Stimulated activated naive CD8-positive, alpha-beta T cell treated with anti-CD3 and anti-CD28 coated beads, Interleukin-15, amount 100 ng/mL, for 72 hours (primary cell): ENCODE measurements at regions not wholly inside any gene's neighbourhood (a gene's known extent, or its start where the extent isn't known, plus 50 kb on each side); places are given as distances from the start of the nearest gene placed in this dataset.
"Not testable (repeated sequence)": the region's sequence is repeated elsewhere in the genome, so short reads cannot be mapped to it uniquely, and the experiment has no call there.

Experiments used
- ATAC-seq: fragments of 150-1000 bp; cut with Tn5 transposase; 2 replicates; pipeline ENCODE4 v1.10.0; 2021; ENCODE audit warnings: mild to moderate bottlenecking, moderate library complexity
- DNase-seq, 2 donors: peaks; one replicate each; pipeline ENCODE4 v3.0.0; 2021 to 2022
- H3K27ac Mint-ChIP-seq, 2 donors: one replicate each; pipeline ENCODE4 v1.8.0; 2022; ENCODE audit warnings: mild to moderate bottlenecking in 2 of 2, mixed read lengths in 2 of 2, moderate library complexity in 2 of 2
- H3K27me3 Mint-ChIP-seq: one replicate; pipeline ENCODE4 v1.8.0; 2022; ENCODE audit warnings: mixed read lengths
- H3K4me1 Mint-ChIP-seq: one replicate; pipeline ENCODE4 v1.8.0; 2022; ENCODE audit warnings: mild to moderate bottlenecking, mixed read lengths
- H3K4me3 Mint-ChIP-seq, 2 donors: one replicate each; pipeline ENCODE4 v1.8.0; 2022; ENCODE audit warnings: mild to moderate bottlenecking in 2 of 2, mixed read lengths in 2 of 2, moderate library complexity in 1 of 2
- H3K9me3 Mint-ChIP-seq, 2 donors: one replicate each; pipeline ENCODE4 v1.8.0; 2022; ENCODE audit warnings: mixed read lengths in 2 of 2

DNA sequence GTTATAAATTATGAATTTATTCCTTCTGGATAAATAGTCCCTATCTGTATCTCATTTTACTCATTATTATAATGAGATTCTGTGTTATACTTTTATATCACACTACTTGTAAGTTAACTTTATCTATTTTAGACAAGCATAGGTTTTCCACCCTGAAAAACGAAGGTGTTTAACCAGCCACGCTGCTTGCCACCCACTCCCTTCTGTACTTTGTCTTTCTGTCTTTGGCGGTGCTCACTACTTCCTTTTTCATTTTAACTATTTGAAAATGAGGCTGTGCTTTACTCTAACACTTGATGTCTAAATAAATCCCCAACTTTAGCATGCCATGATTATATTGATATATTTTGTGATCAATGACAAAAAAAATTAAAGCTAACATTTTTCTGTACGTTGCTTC is 952.9 kb downstream of the DNAJB9 start:
- Mint-ChIP-seq H3K27me3 (no peaks in the 10 kb centered on the region), H3K4me1 (no peaks in the 10 kb centered on the region), H3K9me3 (no peaks in the 10 kb centered on the region), H3K27ac (peak overlapping the region in 1 of 2 donors; percentile 46), H3K4me3 (no peak overlapping the region)
- ATAC-seq: no peak
- DNase-seq: no peak

DNA sequence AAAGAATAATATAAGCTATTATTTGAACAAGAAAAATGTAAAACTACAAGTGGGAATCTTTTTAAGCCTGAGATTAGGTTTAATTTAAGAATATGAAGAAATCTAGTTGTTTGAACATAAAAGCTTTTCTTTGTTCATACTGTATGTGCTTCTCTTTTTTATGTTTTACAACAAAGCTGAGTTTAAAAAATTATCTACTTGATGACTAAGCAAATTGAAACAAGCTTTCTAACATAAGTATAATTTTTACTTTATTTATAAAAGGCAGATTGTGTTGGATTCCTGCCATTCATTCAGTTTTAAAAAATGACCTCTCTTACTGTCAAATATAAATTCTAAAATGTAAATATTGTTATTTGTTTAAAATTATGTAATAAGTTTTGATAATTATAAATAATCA is 958.2 kb downstream of the DNAJB9 start:
- DNase-seq: no peak
- Mint-ChIP-seq H3K4me1 (no peaks in the 10 kb centered on the region), H3K27ac (no peak overlapping the region), H3K27me3 (no peaks in the 10 kb centered on the region), H3K4me3 (no peak overlapping the region), H3K9me3 (no peaks in the 10 kb centered on the region)
- no peak for ATAC-seq

DNA sequence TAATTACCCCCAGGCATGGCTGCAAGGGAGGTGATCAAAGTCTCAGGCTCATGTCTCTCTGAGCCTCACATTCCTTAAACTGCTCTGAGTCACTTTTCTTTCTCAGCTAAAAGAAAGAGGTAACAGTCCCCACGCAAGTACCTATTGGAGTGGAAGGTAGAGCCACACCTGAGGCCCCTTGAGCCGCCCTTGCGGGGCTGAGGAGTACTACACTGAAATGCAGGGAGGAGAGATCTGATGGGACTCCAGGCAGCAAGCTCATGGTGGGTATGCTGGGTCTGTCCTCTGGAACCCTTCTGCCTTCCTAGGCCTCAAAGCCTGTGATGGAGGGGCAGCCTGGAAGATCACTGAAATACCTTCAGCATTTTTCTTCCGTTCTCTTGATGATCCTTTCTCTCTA is 960.0 kb downstream of the DNAJB9 start:
- no peak overlapping the region for H3K27ac Mint-ChIP-seq
- H3K4me1 Mint-ChIP-seq: no peaks in the 10 kb centered on the region
- no peak overlapping the region for H3K4me3 Mint-ChIP-seq
- no peaks in the 10 kb centered on the region for H3K27me3 Mint-ChIP-seq
- ATAC-seq (no peak), DNase-seq (no peak)
- H3K9me3 Mint-ChIP-seq: no peaks in the 10 kb centered on the region

DNA sequence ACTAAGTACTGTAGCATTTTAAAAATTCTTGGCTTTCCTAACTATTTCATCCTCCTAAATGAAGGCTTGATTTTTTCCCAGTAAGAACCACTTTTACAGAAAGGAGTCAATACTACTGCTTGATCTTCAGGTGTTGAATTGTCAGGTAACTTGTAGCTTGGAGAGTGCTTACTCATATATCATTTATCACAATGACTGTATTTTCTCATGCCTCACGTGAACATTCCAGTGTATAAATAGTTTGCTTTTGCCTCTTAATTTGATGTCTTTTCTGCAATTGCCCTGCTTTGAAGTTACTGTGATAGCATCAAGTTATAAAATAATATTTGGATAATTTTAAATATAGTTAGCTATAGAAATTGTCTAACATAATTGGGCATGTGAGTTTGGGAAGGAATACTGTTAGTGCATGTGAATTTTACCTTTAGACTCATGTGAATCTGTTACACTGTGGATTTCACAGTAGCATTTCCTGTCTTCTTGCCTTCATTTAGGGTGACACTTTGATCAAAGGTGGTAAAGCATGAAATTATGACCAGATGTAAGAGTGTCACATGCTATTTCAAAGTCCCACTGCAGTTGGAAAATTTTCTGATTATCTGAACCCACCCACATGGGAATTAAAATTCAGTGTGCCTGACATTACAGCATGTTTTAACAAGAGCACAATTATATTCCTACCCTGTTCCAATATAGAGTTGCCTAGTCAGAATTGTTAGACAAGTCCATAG is 962.8 kb downstream of the DNAJB9 start:
- H3K9me3 Mint-ChIP-seq: no peaks in the 10 kb centered on the region
- H3K27me3 Mint-ChIP-seq: no peaks in the 10 kb centered on the region
- no peak overlapping the region for H3K4me3 Mint-ChIP-seq
- ATAC-seq: no peak
- H3K4me1 Mint-ChIP-seq: no peaks in the 10 kb centered on the region
- H3K27ac Mint-ChIP-seq: no peak overlapping the region
- DNase-seq: no peak

DNA sequence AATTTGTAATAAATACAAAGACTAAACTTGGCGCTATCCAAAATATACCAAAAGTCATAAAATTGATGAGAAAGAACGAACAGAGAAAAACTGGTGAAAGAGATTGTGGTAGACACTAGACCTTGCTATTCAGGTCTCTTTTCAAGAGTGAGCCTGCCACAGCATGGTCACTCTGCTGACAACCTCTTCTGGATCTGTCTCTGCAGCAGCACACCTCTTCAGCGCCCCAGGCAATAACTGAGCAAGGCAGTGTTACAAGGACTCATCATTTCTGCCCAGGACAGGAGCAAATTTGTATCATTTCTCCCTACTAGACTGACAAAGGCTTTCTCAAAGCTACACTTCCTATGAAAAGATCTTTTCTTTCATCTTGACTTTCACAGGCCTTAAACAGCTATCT is 976.0 kb downstream of the DNAJB9 start:
- Mint-ChIP-seq H3K9me3 (peaks cover 0 to 2% of the 10 kb centered on the region in 2 donors), H3K4me1 (no peaks in the 10 kb centered on the region), H3K27ac (no peak overlapping the region), H3K4me3 (no peak overlapping the region), H3K27me3 (no peaks in the 10 kb centered on the region)
- DNase-seq (no peak), ATAC-seq (no peak)

DNA sequence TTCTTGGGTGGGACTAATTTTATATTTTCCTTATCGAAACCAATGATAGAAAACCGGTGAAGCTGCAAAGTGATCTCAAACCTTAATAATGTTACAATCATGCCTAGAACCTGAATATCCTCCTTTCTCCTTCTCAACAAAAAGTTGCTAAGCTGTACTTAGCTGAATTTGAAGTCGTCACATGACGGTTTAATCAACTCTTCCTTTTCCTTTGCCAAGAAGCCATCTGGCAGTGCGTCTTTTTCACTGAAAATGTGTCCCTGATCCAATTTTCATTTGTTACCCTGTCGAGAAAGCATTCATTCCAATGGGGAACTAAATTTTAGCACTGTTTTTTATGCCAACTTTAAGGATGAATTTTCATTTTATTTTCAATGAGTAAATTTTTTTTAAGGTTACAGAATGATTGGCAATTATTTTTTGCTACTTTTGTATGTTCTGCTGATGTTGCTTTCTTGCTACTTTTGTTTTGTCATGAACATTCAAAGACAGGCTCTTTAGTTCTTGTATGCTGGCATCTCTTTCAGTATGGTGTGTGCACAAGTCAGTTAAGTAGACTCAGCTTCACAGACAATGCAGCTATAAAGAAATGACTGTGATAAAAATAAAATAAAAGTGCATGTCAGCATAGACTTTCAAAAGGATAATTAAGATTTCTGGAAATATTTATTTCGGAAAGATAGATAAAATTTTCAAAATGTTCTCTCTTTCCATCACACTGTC is 980.0 kb downstream of the DNAJB9 start:
- no peaks in the 10 kb centered on the region for H3K27me3 Mint-ChIP-seq
- peaks cover 22 to 29% of the 10 kb centered on the region in 2 donors for H3K9me3 Mint-ChIP-seq
- no peak for DNase-seq
- no peak overlapping the region for H3K27ac Mint-ChIP-seq
- no peak overlapping the region for H3K4me3 Mint-ChIP-seq
- H3K4me1 Mint-ChIP-seq: no peaks in the 10 kb centered on the region
- no peak for ATAC-seq

DNA sequence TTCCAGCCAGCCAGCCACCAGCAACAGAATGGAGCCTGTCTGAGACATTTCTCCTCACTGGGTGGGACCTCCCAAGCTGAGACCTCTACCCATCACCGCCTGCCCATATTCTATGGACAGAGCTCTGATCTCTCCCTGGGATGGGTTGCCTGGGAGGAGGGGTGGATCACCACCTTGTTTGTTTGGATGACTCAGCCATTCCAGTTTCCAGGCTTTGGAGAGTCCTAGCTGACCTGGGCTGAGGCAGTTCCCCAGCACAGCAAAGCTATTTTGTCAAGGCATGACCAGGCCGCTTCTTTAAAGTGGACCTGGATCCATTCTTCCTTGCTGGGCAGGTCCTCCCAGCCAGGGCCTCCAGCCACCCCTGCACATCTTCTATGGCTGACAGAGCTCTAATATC is 982.3 kb downstream of the DNAJB9 start:
- no peak overlapping the region for H3K4me3 Mint-ChIP-seq
- ATAC-seq: no peak
- H3K4me1 Mint-ChIP-seq: no peaks in the 10 kb centered on the region
- H3K9me3 Mint-ChIP-seq: peaks cover 33 to 37% of the 10 kb centered on the region in 2 donors
- no peak for DNase-seq
- H3K27ac Mint-ChIP-seq: no peak overlapping the region
- H3K27me3 Mint-ChIP-seq: no peaks in the 10 kb centered on the region

DNA sequence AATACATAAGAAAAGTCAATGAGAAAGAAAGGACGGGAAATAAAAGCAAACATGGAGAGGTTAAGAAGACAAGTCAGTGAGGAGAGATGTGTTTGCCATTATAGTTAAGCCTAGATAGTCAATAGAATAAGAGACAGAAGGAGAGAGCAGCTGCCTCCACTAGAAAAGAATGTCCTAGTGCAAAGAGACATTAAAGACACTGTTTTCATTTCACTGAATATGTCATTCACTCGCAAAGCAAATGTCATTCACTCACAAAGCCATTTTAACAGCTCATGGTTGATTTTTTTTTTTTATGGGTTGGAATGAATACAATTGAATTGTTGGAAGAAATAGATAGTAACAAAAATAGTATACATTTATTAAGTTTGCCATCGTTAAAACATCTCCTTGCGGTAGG is 1007.6 kb downstream of the DNAJB9 start:
- ATAC-seq (no peak), DNase-seq (no peak)
- Mint-ChIP-seq H3K27me3 (no peaks in the 10 kb centered on the region), H3K4me1 (no peaks in the 10 kb centered on the region), H3K9me3 (no peaks in the 10 kb centered on the region), H3K4me3 (no peak overlapping the region), H3K27ac (no peak overlapping the region)

DNA sequence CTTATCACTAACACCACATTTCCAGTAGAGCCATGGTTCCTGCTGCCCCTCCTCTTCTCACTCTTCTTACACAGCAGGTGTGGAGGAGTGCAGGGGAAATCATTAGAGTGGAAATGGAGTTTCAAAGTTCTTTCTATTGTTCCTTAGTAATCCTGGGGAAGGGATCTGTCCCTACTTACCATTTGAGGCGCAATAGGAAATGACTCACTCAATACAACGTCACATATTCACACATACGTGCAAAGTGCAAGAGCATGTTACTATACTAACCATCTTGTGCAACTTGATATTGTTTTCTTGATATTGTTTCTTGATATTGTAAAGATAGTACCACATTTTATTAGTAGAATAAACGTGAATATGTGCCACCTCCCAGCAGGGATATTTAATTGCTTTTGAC is 1010.2 kb downstream of the DNAJB9 start:
- Mint-ChIP-seq H3K4me1 (no peaks in the 10 kb centered on the region), H3K9me3 (peaks cover 0 to 12% of the 10 kb centered on the region in 2 donors), H3K27me3 (no peaks in the 10 kb centered on the region), H3K4me3 (no peak overlapping the region), H3K27ac (no peak overlapping the region)
- ATAC-seq: no peak
- no peak for DNase-seq

DNA sequence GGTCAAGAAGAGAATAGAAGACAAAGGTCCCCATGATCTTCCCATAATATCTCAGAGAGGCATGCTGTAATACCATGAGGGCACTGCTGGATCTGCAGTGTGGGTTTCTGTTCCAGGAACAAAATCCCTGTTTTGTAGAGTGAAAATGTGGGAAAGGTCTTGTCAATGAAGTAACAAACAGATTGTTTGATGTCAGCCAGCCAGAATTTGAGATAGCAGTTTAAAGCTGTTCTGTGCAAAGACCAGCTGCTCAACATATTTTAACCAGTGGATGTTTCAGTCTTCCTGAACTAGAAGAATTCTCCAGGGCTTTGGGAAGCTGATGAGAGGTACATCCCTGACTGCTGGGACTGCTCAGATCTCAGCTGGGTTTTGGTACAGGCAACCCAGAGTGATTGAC is 1012.5 kb downstream of the DNAJB9 start:
- no peak for ATAC-seq
- DNase-seq: no peak
- H3K4me1 Mint-ChIP-seq: no peaks in the 10 kb centered on the region
- H3K4me3 Mint-ChIP-seq: no peak overlapping the region
- H3K27ac Mint-ChIP-seq: no peak overlapping the region
- no peaks in the 10 kb centered on the region for H3K27me3 Mint-ChIP-seq
- H3K9me3 Mint-ChIP-seq: peaks cover 0 to 17% of the 10 kb centered on the region in 2 donors

DNA sequence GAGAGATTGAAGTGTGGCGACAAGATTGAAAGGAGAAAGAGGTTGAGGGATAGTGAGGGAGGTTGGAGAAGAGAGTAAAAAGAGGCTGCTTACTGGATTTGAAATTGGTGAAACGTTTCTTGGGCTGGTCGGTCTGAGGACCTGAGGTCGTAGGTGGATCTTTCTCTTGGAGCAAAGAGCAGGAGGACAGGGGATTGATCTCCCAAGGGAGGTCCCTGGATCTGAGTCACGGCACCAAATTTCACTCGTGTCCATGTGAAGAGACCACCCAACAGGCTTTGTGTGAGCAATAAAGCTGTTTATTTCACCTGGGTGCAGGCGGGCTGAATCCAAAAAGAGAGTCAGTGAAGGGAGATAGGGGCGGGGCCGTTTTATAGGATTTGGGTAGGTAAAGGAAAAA is 1027.3 kb downstream of the DNAJB9 start:
- not testable (repeated sequence) for H3K27me3 Mint-ChIP-seq, H3K4me1 Mint-ChIP-seq, H3K4me3 Mint-ChIP-seq, DNase-seq, ATAC-seq, H3K27ac Mint-ChIP-seq, H3K9me3 Mint-ChIP-seq

DNA sequence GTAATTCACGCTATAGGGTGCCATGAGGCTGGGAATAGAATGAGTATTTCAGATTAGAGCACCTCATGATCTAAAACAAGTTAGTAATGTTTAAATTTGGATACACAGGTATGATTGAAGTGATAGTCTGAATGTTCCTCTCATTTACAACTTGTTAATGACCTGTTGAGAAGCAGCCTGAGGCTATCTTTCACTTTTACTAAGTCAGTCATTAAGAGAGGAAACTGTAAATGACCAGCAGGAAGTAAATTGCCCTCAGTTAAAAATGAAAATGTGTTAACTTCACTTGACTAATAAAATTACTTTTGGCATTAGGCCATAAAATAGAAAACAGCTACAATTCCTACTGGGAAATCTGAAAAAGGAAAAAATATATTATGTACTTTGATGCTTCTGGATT is 1042.0 kb downstream of the DNAJB9 start:
- DNase-seq (no peak), ATAC-seq (no peak)
- no peaks in the 10 kb centered on the region for H3K9me3 Mint-ChIP-seq
- H3K4me3 Mint-ChIP-seq: no peak overlapping the region
- H3K27ac Mint-ChIP-seq: no peak overlapping the region
- H3K4me1 Mint-ChIP-seq: no peaks in the 10 kb centered on the region
- no peaks in the 10 kb centered on the region for H3K27me3 Mint-ChIP-seq

DNA sequence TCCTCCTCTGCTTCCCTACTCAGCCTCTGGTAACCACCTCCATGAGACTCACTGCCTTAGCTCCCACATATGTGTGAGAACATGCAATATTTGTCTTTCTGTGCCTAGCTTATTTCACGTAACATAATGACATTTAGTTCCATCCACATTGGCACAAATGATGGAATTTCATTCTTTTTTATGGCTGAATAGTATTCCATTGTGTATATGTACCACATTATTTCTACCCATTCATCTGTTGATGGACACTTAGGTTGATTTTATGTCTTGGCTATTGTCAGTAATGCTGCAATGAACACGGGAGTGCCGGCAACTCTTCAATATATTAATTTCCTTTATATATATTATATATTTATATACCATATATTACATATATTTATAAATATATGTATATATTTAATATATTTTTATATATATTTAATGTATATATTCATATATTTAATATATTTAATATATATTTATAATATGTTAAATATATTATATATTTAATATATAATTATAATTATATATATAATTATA is 1046.9 kb downstream of the DNAJB9 start:
- Mint-ChIP-seq H3K27ac (no peak overlapping the region), H3K4me3 (no peak overlapping the region), H3K27me3 (no peaks in the 10 kb centered on the region), H3K9me3 (no peaks in the 10 kb centered on the region), H3K4me1 (no peaks in the 10 kb centered on the region)
- ATAC-seq (no peak), DNase-seq (no peak)

DNA sequence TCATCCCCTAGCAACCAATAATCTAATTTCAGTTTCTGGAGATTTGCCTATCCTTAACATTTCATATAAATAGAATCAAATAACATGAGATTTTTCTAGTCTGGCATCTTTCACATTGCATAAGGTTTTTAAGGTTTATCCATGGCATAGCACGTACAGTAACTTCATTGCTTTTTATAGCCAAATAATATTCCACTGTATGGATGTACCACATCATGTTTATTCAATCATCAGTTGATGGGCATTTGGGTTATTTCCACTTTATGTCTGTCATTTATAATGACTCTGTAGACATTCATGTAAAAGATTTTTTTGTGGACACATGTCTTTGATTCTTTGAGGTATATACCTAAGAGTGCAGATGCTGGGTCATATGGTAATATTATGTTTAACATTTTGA is 1052.6 kb downstream of the DNAJB9 start:
- DNase-seq (no peak), ATAC-seq (no peak)
- Mint-ChIP-seq H3K4me1 (no peaks in the 10 kb centered on the region), H3K9me3 (peaks cover 0 to 4% of the 10 kb centered on the region in 2 donors), H3K27me3 (no peaks in the 10 kb centered on the region), H3K27ac (no peak overlapping the region), H3K4me3 (no peak overlapping the region)

DNA sequence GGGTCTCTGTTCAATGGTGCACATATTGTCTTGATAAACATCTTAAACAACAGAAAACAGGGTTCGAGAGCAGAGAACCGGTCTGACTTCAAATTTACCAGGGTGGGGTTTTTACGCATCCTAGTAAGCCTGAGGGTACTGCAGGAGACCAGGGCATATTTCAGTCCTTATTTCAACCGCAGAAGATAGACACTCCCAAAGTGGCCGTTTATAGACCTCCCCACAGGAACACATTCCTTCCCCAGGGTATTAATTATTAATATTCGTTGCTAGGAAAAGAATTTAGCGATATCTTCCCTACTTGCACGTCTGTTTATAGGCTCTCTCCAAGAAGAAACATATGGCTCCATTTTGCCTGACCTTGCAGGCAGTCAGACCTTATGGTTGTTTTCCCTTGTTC is 1063.2 kb downstream of the DNAJB9 start:
- H3K4me3 Mint-ChIP-seq, DNase-seq, H3K4me1 Mint-ChIP-seq, ATAC-seq, H3K27ac Mint-ChIP-seq, H3K9me3 Mint-ChIP-seq, H3K27me3 Mint-ChIP-seq: not testable (repeated sequence)

DNA sequence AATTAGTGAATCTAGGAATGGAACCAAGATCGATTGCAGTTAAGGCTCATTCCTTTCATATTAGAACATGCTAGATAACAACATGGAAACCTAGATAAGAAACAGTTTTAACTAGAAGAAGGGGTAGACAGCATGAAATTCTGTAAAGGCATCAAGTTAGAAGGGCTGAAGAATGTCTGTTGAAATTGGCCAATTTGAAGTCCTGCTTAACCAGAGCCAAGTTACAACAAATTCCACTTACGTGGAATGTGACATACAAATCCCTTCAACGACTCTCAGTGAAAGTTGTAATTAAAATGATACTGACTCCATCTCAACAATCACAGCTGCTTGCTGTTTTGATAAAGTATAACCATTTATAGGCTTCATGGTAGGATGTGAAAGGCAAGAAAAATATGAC is 1065.7 kb downstream of the DNAJB9 start:
- Mint-ChIP-seq H3K27ac (no peak overlapping the region), H3K9me3 (peaks cover 8 to 10% of the 10 kb centered on the region in 2 donors), H3K4me1 (no peaks in the 10 kb centered on the region), H3K4me3 (no peak overlapping the region), H3K27me3 (no peaks in the 10 kb centered on the region)
- ATAC-seq (no peak), DNase-seq (no peak)
